GM18909 (cell line): ENCODE measurements at regions not wholly inside any gene's neighbourhood (a gene's known extent, or its start where the extent isn't known, plus 50 kb on each side); places are given as distances from the start of the nearest gene placed in this dataset.

Experiments
- ATAC-seq: cut with Tn5 transposase; IDR thresholded peaks from one replicate; pipeline ENCODE4 v1.9.1; 2021; ENCODE audit warnings: mild to moderate bottlenecking; ENCODE audit not compliant: unreplicated experiment, poor library complexity

- no peak for ATAC-seq
Observed at GRCh38 chr4:8796096-8796495, 75.5 kb downstream of the HMX1 start.

- no peak for ATAC-seq
Observed at GRCh38 chr4:8795140-8795539, 76.5 kb downstream of the HMX1 start.

- ATAC-seq: no peak
Observed at GRCh38 chr4:8794491-8794890, 77.1 kb downstream of the HMX1 start.

- ATAC-seq: no peak
Observed at GRCh38 chr4:8793571-8794160, 78.0 kb downstream of the HMX1 start.

- ATAC-seq: no peak
Observed at GRCh38 chr4:8792491-8792890, 79.1 kb downstream of the HMX1 start.

GRCh38 chr4:8791609-8792008, 80.0 kb downstream of the HMX1 start:
- no peak for ATAC-seq

- ATAC-seq: no peak
Observed at GRCh38 chr4:8790749-8791148, 80.9 kb downstream of the HMX1 start.

GRCh38 chr4:8788174-8788573, 83.5 kb downstream of the HMX1 start:
- no peak for ATAC-seq

- ATAC-seq: no peak
Observed at GRCh38 chr4:8786166-8786565, 85.5 kb downstream of the HMX1 start.

GRCh38 chr4:8785656-8786142, 85.9 kb downstream of the HMX1 start:
- no peak for ATAC-seq

- no peak for ATAC-seq
Observed at GRCh38 chr4:8783736-8784135, 87.9 kb downstream of the HMX1 start.

GRCh38 chr4:8782135-8782534, 89.5 kb downstream of the HMX1 start:
- no peak for ATAC-seq

- no peak for ATAC-seq
Observed at GRCh38 chr4:8781641-8782040, 90.0 kb downstream of the HMX1 start.

- ATAC-seq: no peak
Observed at GRCh38 chr4:8780596-8781368, 90.9 kb downstream of the HMX1 start.

- ATAC-seq: no peak
Observed at GRCh38 chr4:8780086-8780485, 91.6 kb downstream of the HMX1 start.

GRCh38 chr4:8779490-8779932, 92.1 kb downstream of the HMX1 start:
- no peak for ATAC-seq

GRCh38 chr4:8778760-8779159, 92.9 kb downstream of the HMX1 start:
- ATAC-seq: no peak

- ATAC-seq: no peak
Observed at GRCh38 chr4:8778291-8778690, 93.3 kb downstream of the HMX1 start.

- ATAC-seq: no peak
Observed at GRCh38 chr4:8777320-8778196, 94.1 kb downstream of the HMX1 start.

- no peak for ATAC-seq
Observed at GRCh38 chr4:8776366-8776765, 95.3 kb downstream of the HMX1 start.

GRCh38 chr4:8775751-8776355, 95.8 kb downstream of the HMX1 start:
- ATAC-seq: no peak
